HUES48 (cell line): ENCODE measurements at regions not wholly inside any gene's neighbourhood (a gene's known extent, or its start where the extent isn't known, plus 50 kb on each side); places are given as distances from the start of the nearest gene placed in this dataset.
"Not testable (repeated sequence)": the region's sequence is repeated elsewhere in the genome, so short reads cannot be mapped to it uniquely, and the experiment has no call there.

Experiments
- H3K27ac ChIP-seq: one replicate; pipeline ENCODE4 v1.7.0; 2013; ENCODE audit warnings: low read depth, low read length, inconsistent platforms
- H3K27me3 ChIP-seq: 2 replicates; pipeline ENCODE4 v1.6.1; 2013; ENCODE audit warnings: mild to moderate bottlenecking, low read length; ENCODE audit not compliant: control insufficient read depth, insufficient read depth
- H3K36me3 ChIP-seq: 2 replicates; pipeline ENCODE4 v1.6.1; 2013; ENCODE audit warnings: low read length; ENCODE audit not compliant: control insufficient read depth, insufficient read depth
- H3K4me1 ChIP-seq: 2 replicates; pipeline ENCODE4 v1.6.1; 2013; ENCODE audit warnings: mild to moderate bottlenecking, low read length; ENCODE audit not compliant: control insufficient read depth, insufficient read depth
- H3K4me3 ChIP-seq: 2 replicates; pipeline ENCODE4 v1.5.1; 2013; ENCODE audit warnings: mild to moderate bottlenecking, low read depth, low read length
- H3K9ac ChIP-seq: 2 replicates; pipeline ENCODE4 v1.6.1; 2013; ENCODE audit warnings: mild to moderate bottlenecking, low read depth, low read length, moderate library complexity
- H3K9me3 ChIP-seq: 2 replicates; pipeline ENCODE4 v1.6.1; 2013; ENCODE audit warnings: low read length; ENCODE audit not compliant: control insufficient read depth, insufficient read depth

GRCh38 chr11:38005597-38005996, 1407.6 kb upstream of the RAG2 start:
- H3K27me3 ChIP-seq: no peaks in the 10 kb centered on the region
- H3K27ac ChIP-seq: no peak overlapping the region
- H3K4me1 ChIP-seq: no peaks in the 10 kb centered on the region
- no peak overlapping the region for H3K9ac ChIP-seq
- H3K36me3 ChIP-seq: no peaks in the 10 kb centered on the region
- H3K4me3 ChIP-seq: no peak overlapping the region
- no peaks in the 10 kb centered on the region for H3K9me3 ChIP-seq

- H3K27me3 ChIP-seq: no peaks in the 10 kb centered on the region
- H3K27ac ChIP-seq: no peak overlapping the region
- H3K4me1 ChIP-seq: no peaks in the 10 kb centered on the region
- H3K9ac ChIP-seq: no peak overlapping the region
- no peak overlapping the region for H3K4me3 ChIP-seq
- no peaks in the 10 kb centered on the region for H3K9me3 ChIP-seq
- H3K36me3 ChIP-seq: no peaks in the 10 kb centered on the region
Measured at GRCh38 chr11:37999171-37999570, 1401.1 kb upstream of the RAG2 start.

- Histone ChIP-seq H3K4me1 (no peaks in the 10 kb centered on the region), H3K36me3 (no peaks in the 10 kb centered on the region), H3K9ac (no peak overlapping the region), H3K4me3 (no peak overlapping the region), H3K27me3 (no peaks in the 10 kb centered on the region), H3K9me3 (no peaks in the 10 kb centered on the region), H3K27ac (no peak overlapping the region)
Measured at GRCh38 chr11:37995886-37996285, 1397.8 kb upstream of the RAG2 start.

- Histone ChIP-seq H3K4me1 (no peaks in the 10 kb centered on the region), H3K9me3 (no peaks in the 10 kb centered on the region), H3K4me3 (no peak overlapping the region), H3K9ac (no peak overlapping the region), H3K27me3 (no peaks in the 10 kb centered on the region), H3K27ac (no peak overlapping the region), H3K36me3 (no peaks in the 10 kb centered on the region)
Measured at GRCh38 chr11:37988031-37988430, 1390.0 kb upstream of the RAG2 start.

- Histone ChIP-seq H3K9me3 (no peaks in the 10 kb centered on the region), H3K27me3 (no peaks in the 10 kb centered on the region), H3K4me3 (no peak overlapping the region), H3K27ac (no peak overlapping the region), H3K36me3 (no peaks in the 10 kb centered on the region), H3K4me1 (no peaks in the 10 kb centered on the region), H3K9ac (no peak overlapping the region)
Measured at GRCh38 chr11:37984991-37985390, 1387.0 kb upstream of the RAG2 start.

- no peaks in the 10 kb centered on the region for H3K9me3 ChIP-seq
- no peaks in the 10 kb centered on the region for H3K27me3 ChIP-seq
- no peak overlapping the region for H3K27ac ChIP-seq
- H3K4me1 ChIP-seq: peaks cover 8% of the 10 kb centered on the region; the same call in 1 of the 2 replicates
- no peaks in the 10 kb centered on the region for H3K36me3 ChIP-seq
- H3K4me3 ChIP-seq: no peak overlapping the region
- H3K9ac ChIP-seq: no peak overlapping the region
Measured at GRCh38 chr11:37978647-37979046, 1380.6 kb upstream of the RAG2 start.

GRCh38 chr11:37973941-37974340, 1375.9 kb upstream of the RAG2 start:
- no peaks in the 10 kb centered on the region for H3K36me3 ChIP-seq
- no peaks in the 10 kb centered on the region for H3K27me3 ChIP-seq
- peaks cover 13% of the 10 kb centered on the region for H3K4me1 ChIP-seq
- H3K27ac ChIP-seq: no peak overlapping the region
- no peak overlapping the region for H3K4me3 ChIP-seq
- no peaks in the 10 kb centered on the region for H3K9me3 ChIP-seq
- H3K9ac ChIP-seq: no peak overlapping the region

GRCh38 chr11:37972691-37973090, 1374.7 kb upstream of the RAG2 start:
- no peak overlapping the region for H3K27ac ChIP-seq
- no peak overlapping the region for H3K9ac ChIP-seq
- H3K27me3 ChIP-seq: no peaks in the 10 kb centered on the region
- no peaks in the 10 kb centered on the region for H3K9me3 ChIP-seq
- H3K4me3 ChIP-seq: no peak overlapping the region
- H3K4me1 ChIP-seq: peaks cover 13% of the 10 kb centered on the region
- H3K36me3 ChIP-seq: no peaks in the 10 kb centered on the region

GRCh38 chr11:37969336-37969735, 1371.3 kb upstream of the RAG2 start:
- not testable (repeated sequence) for H3K27me3 ChIP-seq, H3K4me1 ChIP-seq, H3K9me3 ChIP-seq, H3K4me3 ChIP-seq, H3K9ac ChIP-seq, H3K27ac ChIP-seq, H3K36me3 ChIP-seq

GRCh38 chr11:37968148-37968547, 1370.1 kb upstream of the RAG2 start:
- no peaks in the 10 kb centered on the region for H3K9me3 ChIP-seq
- H3K27me3 ChIP-seq: no peaks in the 10 kb centered on the region
- no peak overlapping the region for H3K27ac ChIP-seq
- no peak overlapping the region for H3K9ac ChIP-seq
- H3K36me3 ChIP-seq: no peaks in the 10 kb centered on the region
- H3K4me3 ChIP-seq: no peak overlapping the region
- H3K4me1 ChIP-seq: peaks cover 13% of the 10 kb centered on the region

GRCh38 chr11:37967635-37968034, 1369.6 kb upstream of the RAG2 start:
- H3K27ac ChIP-seq: no peak overlapping the region
- H3K4me1 ChIP-seq: peaks cover 13% of the 10 kb centered on the region
- no peak overlapping the region for H3K4me3 ChIP-seq
- no peaks in the 10 kb centered on the region for H3K36me3 ChIP-seq
- H3K27me3 ChIP-seq: no peaks in the 10 kb centered on the region
- no peaks in the 10 kb centered on the region for H3K9me3 ChIP-seq
- H3K9ac ChIP-seq: no peak overlapping the region

GRCh38 chr11:37963440-37963839, 1365.4 kb upstream of the RAG2 start:
- Histone ChIP-seq H3K9ac (no peak overlapping the region), H3K9me3 (no peaks in the 10 kb centered on the region), H3K27me3 (no peaks in the 10 kb centered on the region), H3K36me3 (no peaks in the 10 kb centered on the region), H3K4me1 (peaks cover 7% of the 10 kb centered on the region), H3K4me3 (no peak overlapping the region), H3K27ac (no peak overlapping the region)
